C4-2B (cell line): ENCODE measurements at regions not wholly inside any gene's neighbourhood (a gene's known extent, or its start where the extent isn't known, plus 50 kb on each side); places are given as distances from the start of the nearest gene placed in this dataset.

Experiments
- ZFX ChIP-seq: fragments of 450-650 bp; IDR thresholded peaks from 2 replicates; pipeline ENCODE4 v1.6.1; 2017
- TF ChIP-seq, protein P1 (sequence below): fragments of 450-650 bp; conservative IDR thresholded peaks from 2 replicates; pipeline ENCODE4 v1.5.1; 2017; ENCODE audit warnings: mild to moderate bottlenecking

DNA sequence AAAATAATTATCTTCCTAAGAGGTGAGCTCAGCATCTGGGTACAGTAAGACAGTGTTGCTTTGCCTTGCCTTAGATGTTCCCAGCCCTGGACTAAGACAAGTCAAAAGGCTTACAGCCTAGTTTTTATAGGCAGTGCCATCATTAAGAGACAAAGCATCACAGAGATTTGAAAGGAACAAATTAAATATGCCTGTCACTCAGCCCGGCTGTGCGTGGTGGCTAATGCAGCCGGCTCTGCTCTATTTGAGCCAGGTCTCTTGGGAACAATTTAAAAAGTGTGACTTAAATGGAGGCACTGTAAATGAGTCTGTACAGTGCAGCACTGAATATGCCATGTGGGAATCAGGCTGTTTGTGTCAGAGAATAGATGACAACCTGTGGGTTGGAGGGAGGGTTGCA lies 1687.4 kb upstream of the FLRT2 start:
- TF ChIP-seq, protein P1, sequence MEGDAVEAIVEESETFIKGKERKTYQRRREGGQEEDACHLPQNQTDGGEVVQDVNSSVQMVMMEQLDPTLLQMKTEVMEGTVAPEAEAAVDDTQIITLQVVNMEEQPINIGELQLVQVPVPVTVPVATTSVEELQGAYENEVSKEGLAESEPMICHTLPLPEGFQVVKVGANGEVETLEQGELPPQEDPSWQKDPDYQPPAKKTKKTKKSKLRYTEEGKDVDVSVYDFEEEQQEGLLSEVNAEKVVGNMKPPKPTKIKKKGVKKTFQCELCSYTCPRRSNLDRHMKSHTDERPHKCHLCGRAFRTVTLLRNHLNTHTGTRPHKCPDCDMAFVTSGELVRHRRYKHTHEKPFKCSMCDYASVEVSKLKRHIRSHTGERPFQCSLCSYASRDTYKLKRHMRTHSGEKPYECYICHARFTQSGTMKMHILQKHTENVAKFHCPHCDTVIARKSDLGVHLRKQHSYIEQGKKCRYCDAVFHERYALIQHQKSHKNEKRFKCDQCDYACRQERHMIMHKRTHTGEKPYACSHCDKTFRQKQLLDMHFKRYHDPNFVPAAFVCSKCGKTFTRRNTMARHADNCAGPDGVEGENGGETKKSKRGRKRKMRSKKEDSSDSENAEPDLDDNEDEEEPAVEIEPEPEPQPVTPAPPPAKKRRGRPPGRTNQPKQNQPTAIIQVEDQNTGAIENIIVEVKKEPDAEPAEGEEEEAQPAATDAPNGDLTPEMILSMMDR: no peak
- TF ChIP-seq ZFX: no peak
